ENCODE measurements at regions not wholly inside any gene's neighbourhood (a gene's known extent, or its start where the extent isn't known, plus 50 kb on each side); places are given as distances from the start of the nearest gene placed in this dataset.

DNA sequence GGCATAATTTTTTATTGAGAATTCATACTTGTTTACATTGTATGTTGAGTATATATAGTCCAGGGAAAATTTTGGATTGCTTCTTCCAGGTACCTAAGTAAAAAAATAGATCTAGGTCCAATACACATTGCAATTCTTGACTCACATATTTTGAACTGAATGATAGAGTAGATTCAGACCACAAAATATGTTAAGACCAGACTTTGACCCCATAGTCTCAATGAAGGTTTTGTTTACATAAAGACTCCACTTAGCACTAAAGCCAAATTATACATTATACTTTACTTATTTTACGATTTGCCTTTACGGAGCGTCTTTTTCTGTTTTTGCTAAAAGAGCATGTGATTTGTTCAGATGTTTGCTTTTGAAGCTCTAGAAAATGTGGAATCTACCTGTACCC, 144.1 kb upstream of the PTCHD4 start:
- no peak for DNase-seq (ENCODE audit: low read depth)

DNA sequence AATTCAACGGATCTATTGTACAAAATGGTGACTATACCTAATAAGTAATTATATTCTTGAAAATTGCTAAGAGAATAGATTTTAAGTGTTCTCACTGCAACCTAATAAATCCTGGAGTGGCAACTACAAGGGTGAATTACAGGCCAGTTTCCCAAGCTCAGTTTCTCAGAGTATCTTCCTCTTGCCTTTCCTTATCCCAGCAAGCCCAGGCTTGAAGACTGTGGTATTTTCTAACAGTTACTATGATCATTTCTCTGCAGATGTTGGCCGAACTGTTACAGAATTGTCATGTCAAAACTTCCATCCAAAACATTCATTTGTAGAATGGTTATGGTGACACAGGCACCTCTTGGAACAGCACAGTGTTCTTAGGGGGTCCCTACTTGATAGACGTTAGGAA, 138.1 kb upstream of the PTCHD4 start:
- DNase-seq (ENCODE audit: low read depth): no peak

GRCh38 chr6:48243071-48243470, 132.1 kb upstream of the PTCHD4 start:
- no peak for DNase-seq (ENCODE audit: low read depth)

DNA sequence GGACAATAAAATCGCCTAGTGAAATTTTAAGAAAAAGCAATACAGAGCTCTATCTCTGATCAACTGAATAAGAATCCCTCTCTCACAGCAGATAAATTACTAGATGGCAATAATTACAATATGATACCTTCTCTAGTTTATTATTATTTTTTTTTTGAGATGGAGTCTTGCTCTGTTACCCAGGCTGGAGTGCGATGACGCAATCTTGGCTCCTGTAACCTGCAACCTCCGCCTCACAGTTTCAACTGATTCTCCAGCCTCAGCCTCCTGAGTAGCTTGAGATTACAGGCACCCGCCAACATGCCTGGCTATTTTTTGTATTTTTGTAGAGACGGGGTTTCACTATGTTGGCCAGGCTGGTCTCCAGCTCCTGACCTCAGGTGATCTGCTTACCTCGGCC, 129.3 kb upstream of the PTCHD4 start:
- DNase-seq (ENCODE audit: low read depth): no peak

DNA sequence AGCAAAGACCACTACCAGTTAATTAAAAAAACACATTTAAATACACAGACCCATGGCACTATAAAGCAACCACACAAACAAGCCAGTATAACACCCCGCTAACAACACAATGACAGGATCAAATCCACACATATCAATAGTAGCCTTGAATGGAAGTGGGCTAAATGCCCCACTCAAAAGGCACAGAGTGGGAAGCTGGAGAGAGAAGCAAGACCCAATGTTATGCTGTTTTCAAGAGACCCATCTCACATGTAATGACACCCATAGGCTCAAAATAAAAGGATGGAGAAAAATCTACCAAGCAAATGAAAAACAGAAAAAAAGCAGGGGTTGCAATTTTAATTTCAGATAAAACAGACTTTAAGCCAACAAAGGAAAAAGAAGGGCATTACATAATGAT, 125.4 kb upstream of the PTCHD4 start:
- no peak for DNase-seq (ENCODE audit: low read depth)

DNA sequence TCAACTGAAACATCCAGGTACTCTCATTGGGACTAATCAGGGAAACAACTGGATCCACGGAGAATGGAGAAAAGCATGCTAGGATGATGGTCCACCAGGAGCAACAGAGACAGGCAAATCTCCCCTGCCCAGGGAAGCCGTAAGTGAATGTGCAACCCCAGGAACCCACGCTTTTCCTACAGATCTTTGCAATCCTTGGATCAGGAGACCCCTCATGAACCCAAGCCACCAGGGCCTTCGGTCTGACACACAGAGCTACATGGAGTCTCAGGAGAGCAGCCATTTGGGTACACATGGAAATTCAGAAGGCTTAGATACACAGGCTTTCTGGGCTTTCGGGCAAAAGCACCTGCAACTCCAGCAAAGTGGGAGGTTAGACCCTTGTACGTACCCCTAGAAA, 122.1 kb upstream of the PTCHD4 start:
- DNase-seq (ENCODE audit: low read depth): no peak

- DNase-seq (ENCODE audit: low read depth): peak; percentile 56
Measured at GRCh38 chr6:48229841-48230240, 118.8 kb upstream of the PTCHD4 start.

- DNase-seq (ENCODE audit: low read depth): no peak
Measured at GRCh38 chr6:48222241-48222640, 111.2 kb upstream of the PTCHD4 start.

- DNase-seq (ENCODE audit: low read depth): peak; percentile 54
Measured at GRCh38 chr6:48213076-48213788, 102.2 kb upstream of the PTCHD4 start.

GRCh38 chr6:48212501-48212900, 101.5 kb upstream of the PTCHD4 start:
- DNase-seq (ENCODE audit: low read depth): no peak

DNA sequence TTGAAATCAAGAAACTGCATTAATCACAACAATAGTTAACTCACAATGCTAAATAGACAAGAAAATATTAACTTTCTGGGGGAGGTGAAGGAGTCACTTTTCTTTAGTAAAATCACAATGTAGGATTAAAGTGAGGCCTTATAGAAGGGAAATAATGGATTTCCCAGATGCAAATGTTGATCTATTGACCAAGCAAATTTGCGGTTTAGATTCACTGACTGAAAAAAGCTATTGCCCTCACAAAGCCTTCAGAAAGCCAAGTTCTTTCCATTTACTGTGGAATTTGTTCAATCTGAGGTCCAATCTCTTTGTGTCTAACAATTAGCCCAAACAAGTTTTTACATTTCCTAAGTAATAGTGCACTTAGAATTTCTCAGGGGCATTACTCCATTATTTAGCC, 95.1 kb upstream of the PTCHD4 start:
- no peak for DNase-seq (ENCODE audit: low read depth)

DNA sequence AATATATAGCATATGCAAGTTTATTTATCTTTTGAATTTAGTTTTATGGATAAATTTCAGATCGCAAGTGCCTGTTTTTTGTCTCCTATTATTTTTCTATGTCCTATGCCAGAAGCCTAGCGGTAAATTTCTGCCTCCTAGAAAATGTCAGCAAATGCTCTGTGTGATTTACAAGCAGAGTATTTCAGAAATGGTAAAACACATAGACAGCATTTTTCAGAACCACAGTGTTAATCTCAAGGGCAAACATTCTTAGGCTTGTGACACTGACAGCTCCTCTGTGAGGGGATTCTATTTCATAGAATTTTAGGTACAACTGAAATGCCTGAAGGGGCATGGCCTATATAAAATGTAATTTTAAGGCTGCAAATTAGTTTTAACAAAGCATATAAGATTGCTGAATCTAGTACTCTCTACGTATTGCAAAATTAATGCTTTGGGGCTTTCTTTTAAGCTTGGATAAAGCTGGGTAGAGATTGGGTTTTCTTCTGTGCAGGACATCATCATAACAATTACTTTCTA, 89.9 kb upstream of the PTCHD4 start:
- DNase-seq (ENCODE audit: low read depth): no peak

DNA sequence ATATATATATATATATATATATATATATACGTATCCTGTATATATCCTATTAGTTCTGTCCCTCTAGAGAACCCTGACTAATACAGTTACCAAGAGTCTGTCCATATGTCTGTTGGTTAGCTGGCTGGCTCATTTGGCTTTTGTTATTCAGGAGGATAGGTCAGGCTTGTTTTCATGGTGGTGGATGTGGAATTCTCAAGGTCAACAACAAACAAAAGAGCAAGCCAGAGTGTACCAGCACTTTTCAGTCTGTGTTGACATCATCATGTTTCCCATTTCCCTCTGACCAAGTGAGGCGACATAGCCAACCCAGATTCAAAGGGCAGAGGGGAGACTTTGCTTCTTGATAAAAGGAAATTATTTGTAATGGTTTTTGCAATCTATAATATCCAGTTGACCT, 88.5 kb upstream of the PTCHD4 start:
- DNase-seq (ENCODE audit: low read depth): no peak

GRCh38 chr6:48197941-48198340, 86.9 kb upstream of the PTCHD4 start:
- no peak for DNase-seq (ENCODE audit: low read depth)

GRCh38 chr6:48194596-48195295, 83.7 kb upstream of the PTCHD4 start:
- no peak for DNase-seq (ENCODE audit: low read depth)

- DNase-seq (ENCODE audit: low read depth): no peak
Measured at GRCh38 chr6:48188158-48188557, 77.2 kb upstream of the PTCHD4 start.

GRCh38 chr6:48186746-48187145, 75.7 kb upstream of the PTCHD4 start:
- DNase-seq (ENCODE audit: low read depth): no peak

GRCh38 chr6:48184648-48185047, 73.7 kb upstream of the PTCHD4 start:
- no peak for DNase-seq (ENCODE audit: low read depth)

GRCh38 chr6:48183811-48184605, 73.0 kb upstream of the PTCHD4 start:
- no peak for DNase-seq (ENCODE audit: low read depth)

- no peak for DNase-seq (ENCODE audit: low read depth)
Measured at GRCh38 chr6:48183178-48183577, 72.2 kb upstream of the PTCHD4 start.

DNA sequence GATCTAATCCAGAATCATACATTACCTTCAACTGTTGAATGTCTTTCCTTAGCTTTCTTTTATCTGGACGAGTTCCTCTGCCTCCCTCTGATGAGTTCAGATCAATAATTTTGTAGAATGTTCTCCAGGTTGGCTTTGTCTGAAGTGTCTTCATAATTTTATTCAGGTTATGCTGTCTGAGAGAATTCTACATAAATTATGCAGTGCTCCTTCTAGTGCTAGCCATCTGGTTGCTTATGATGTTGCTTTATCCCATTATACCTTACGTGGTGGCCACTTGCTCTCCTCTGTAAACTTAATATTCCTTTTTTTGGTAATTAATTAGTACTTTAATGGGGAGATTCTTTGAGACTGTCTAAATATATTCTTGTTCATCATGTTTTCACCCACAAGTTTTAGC, 67.7 kb upstream of the PTCHD4 start:
- no peak for DNase-seq (ENCODE audit: low read depth)

- no peak for DNase-seq (ENCODE audit: low read depth)
Measured at GRCh38 chr6:48177786-48178185, 66.8 kb upstream of the PTCHD4 start.

Data from M059J (cell line).